Fibroblast of the aortic adventitia (primary cell): ENCODE measurements at regions not wholly inside any gene's neighbourhood (a gene's known extent, or its start where the extent isn't known, plus 50 kb on each side); places are given as distances from the start of the nearest gene placed in this dataset.

Experiments used
- DNase-seq: peaks from one replicate; pipeline ENCODE4 v3.0.0-alpha.2; 2010; ENCODE audit warnings: low read depth
- H3K4me3 ChIP-seq: 2 replicates; pipeline ENCODE4 v1.5.1; 2011; ENCODE audit warnings: low read depth, mild to moderate bottlenecking, control low read depth, low read length, moderate library complexity
- TF ChIP-seq, protein P1 (sequence below): IDR thresholded peaks from 2 replicates; pipeline ENCODE4 v1.5.1; 2011; ENCODE audit warnings: mild to moderate bottlenecking, low read length, control low read depth, inconsistent platforms; ENCODE audit not compliant: insufficient read depth

DNA sequence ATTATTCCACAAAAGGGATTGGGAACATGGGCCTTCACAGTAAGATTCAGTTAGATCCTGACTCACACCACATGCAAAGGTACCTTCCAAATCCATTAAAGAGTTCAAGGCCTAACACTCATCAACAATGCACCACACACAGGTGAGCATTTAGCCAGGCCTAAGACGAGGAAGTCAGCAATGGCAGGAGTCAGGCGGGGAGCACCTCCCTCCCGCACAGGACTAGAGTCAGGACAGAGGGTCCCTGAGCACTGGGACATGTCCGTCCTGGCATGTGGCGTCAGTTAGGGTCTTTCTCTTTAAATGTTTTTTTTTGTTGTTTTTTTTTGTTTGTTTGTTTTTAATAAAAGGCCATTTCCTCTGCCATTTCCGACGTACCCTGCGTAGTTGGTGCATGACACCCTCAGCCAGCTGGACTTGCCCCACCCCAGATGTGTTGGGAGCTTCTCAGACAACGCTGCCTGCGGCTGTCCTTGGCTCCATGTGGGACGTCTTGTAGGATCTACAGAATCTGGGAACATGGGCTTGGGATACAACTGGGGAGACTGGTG, 1458.6 kb downstream of the BRD1 start:
- no peak for DNase-seq
- H3K4me3 ChIP-seq: no peak overlapping the region
- TF ChIP-seq, protein P1, sequence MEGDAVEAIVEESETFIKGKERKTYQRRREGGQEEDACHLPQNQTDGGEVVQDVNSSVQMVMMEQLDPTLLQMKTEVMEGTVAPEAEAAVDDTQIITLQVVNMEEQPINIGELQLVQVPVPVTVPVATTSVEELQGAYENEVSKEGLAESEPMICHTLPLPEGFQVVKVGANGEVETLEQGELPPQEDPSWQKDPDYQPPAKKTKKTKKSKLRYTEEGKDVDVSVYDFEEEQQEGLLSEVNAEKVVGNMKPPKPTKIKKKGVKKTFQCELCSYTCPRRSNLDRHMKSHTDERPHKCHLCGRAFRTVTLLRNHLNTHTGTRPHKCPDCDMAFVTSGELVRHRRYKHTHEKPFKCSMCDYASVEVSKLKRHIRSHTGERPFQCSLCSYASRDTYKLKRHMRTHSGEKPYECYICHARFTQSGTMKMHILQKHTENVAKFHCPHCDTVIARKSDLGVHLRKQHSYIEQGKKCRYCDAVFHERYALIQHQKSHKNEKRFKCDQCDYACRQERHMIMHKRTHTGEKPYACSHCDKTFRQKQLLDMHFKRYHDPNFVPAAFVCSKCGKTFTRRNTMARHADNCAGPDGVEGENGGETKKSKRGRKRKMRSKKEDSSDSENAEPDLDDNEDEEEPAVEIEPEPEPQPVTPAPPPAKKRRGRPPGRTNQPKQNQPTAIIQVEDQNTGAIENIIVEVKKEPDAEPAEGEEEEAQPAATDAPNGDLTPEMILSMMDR: no peak

DNA sequence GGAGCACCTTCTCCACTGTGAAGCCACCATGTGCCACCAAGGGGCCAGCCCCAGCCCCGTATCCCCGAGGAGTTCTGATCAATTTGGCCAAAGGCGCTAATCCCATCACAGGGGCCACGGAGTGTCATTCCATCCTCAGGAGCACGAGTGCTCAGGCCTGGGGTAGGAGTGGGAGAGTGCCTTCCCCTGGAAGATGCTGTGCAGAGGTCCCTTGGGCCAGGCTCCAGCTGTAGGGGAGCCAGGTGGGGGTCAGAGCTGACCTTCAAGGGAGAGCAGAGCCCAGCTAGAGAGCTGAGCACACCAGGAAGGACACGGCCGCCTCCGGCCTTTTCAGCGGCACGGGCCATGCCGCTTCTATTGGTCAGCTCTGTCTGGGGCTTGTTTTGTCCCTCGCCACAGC, 1459.9 kb downstream of the BRD1 start:
- TF ChIP-seq, protein P1: no peak
- DNase-seq: no peak
- no peak overlapping the region for H3K4me3 ChIP-seq

DNA sequence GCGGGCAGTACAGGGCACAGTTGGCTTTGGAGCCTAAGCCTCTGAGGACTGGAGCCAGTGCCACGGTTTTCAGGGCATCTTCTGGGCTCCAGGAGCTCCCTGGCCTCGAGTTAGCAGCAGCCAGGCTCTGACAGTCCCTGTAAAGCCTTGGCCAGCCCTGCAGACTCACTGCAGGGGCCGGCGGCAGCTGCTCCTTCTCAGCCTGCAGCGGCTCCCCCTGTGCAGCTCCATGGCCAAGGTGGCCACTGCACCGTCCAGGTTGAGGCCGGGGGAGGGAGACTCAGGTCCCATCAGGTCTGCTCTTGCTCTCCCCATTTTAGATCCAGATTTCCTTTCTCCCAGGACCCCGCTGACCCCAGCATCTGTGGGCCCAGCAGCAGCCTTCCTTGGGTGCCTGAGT, 1461.1 kb downstream of the BRD1 start:
- no peak for DNase-seq
- TF ChIP-seq, protein P1: no peak
- no peak overlapping the region for H3K4me3 ChIP-seq

DNA sequence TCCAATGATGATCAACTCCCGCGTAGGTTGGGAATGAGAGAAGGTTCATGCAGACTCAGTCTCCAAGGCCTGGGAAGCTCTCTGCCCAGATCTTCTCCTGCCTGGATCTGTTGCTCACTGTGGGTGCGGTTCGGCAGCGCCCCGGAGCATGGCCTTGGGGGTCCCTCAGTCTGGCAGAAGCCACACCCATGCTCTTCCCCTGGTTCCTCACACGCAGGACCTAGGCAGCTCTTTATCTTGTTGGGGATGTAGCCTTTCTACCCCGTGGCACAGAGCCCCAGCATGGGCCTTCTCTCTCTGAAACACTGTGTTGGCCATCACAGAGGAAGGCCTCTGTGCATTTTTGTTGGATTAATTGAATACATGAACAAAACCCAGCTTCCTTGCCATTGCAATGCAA, 1461.6 kb downstream of the BRD1 start:
- no peak for DNase-seq
- TF ChIP-seq, protein P1: no peak
- H3K4me3 ChIP-seq: no peak overlapping the region

DNA sequence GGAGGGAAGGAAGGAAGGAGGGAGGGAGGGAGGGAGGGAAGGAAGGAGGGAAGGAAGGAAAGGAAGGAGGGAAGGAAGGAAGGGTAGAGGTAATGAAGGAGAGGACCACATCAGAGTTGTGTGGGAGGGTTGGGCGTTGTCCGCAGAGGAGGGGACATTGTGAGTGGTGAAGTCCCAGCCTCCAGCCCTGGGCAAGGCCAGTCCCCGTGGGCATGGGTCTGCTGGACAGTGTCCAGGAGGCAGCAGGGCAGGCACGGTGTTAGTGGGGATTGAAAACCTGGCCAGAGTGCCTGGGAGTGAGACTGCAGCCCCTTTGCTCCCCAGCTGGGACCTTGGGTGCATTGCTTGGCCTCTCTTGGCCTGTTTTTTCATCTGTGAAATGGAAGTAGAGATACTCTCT, 1462.3 kb downstream of the BRD1 start:
- no peak for DNase-seq
- no peak overlapping the region for H3K4me3 ChIP-seq

DNA sequence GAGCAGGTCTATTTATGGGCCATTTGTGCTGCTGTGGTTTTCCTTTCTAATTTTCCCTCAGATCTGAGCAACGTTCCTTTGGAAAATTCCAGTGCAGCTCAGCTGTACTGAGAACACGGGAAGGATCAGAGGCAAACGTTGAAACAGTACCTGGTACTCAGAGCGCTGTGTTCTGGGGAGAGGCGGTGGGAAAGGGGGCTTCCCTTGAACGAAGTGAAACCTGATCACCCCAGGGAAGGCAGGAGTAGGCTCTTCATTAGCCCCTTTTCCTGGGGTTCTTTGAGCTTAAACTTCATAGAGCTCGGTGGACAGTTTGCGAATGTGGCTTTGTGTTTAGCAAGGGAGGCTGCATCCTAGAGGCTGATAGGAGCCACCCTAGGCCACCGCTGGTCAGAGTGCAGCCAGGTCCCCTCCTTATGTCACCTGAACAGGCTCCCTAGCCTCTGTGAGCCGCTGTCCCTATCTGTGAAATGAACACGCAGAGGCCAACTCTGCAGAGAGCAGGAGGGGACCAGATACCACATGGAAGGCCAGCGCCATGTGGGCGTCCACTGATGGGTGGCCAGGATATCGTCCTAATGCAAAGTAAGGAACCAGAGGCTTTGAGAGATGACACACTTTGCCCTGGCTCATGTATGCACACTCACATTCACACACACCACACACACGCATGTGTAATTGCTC, 1464.8 kb downstream of the BRD1 start:
- TF ChIP-seq, protein P1: no peak
- DNase-seq: no peak
- H3K4me3 ChIP-seq: no peak overlapping the region

More for the DNA sequence above, 1462.3 kb downstream of the BRD1 start:
- TF ChIP-seq, protein P1: no peak
